GM12875 (cell line): ENCODE measurements at regions not wholly inside any gene's neighbourhood (a gene's known extent, or its start where the extent isn't known, plus 50 kb on each side); places are given as distances from the start of the nearest gene placed in this dataset.

Source experiments
- H3K4me3 ChIP-seq: one replicate; pipeline ENCODE4 v1.5.1; 2011; ENCODE audit warnings: low read depth, low read length, control low read depth
- TF ChIP-seq, protein P1 (sequence below): IDR thresholded peaks from 2 replicates; pipeline ENCODE4 v1.5.1; 2011; ENCODE audit warnings: low read depth, mild to moderate bottlenecking, control low read depth, inconsistent platforms, low read length, moderate library complexity, borderline replicate concordance; ENCODE audit not compliant: insufficient read depth

DNA sequence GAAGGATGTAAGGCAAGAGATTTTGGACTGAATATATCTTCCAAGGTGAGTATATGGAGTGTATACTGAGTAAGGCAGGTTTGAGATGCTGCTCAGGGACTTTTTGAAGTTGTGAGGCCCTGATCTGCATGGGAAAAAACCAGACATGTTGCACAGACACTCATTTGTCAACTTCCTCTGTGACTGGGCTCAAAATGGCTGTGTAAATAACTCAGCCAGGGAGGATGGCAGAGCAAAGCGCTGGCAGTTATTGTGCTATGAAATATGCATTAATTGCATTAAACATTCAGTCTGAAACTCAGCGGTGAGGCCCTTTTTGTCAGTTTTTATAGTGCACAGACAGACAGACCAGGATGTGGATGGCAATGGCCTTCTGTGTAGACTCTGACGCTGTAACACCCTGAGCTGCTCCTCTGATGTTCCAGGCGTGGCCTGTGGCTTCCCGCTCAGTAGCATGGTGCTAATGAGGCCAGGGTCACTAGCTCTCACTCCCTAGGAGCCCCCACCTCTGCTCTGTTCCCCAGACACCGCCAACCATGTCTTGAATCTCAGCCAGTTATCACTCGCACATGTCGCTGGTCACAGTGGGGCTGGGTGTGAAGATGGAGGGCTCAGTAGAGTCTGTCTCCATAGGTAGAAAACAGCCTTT lies 307.0 kb upstream of the PROX1 start:
- TF ChIP-seq, protein P1, sequence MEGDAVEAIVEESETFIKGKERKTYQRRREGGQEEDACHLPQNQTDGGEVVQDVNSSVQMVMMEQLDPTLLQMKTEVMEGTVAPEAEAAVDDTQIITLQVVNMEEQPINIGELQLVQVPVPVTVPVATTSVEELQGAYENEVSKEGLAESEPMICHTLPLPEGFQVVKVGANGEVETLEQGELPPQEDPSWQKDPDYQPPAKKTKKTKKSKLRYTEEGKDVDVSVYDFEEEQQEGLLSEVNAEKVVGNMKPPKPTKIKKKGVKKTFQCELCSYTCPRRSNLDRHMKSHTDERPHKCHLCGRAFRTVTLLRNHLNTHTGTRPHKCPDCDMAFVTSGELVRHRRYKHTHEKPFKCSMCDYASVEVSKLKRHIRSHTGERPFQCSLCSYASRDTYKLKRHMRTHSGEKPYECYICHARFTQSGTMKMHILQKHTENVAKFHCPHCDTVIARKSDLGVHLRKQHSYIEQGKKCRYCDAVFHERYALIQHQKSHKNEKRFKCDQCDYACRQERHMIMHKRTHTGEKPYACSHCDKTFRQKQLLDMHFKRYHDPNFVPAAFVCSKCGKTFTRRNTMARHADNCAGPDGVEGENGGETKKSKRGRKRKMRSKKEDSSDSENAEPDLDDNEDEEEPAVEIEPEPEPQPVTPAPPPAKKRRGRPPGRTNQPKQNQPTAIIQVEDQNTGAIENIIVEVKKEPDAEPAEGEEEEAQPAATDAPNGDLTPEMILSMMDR, result no peak
- no peak overlapping the region for H3K4me3 ChIP-seq

DNA sequence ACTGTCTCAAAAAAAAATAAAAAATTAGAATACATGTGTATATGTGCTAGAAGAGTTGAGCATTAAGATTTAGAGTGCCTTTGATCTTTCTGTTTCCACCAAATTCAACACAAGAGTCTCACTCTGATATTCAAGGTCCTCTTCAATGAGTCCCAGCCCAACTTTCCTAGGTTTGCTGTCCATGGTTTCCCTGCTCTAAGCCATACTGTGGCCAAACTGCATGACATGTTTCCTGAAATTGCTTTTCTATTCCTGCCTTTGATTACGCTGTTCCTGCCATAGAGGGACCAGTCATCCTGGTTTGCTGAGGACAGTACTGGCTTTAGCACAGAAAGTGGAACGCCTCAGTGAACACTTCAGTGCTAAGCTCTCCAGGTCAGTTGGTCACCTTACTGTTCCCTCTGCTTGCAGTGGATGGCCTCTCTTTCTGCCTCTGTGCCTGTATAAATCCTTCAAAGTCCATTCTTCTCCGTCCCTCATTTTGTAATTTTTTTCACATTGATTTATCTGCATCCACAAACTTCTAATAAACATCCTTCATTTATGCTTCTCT lies 305.9 kb upstream of the PROX1 start:
- TF ChIP-seq, protein P1, result no peak
- no peak overlapping the region for H3K4me3 ChIP-seq

DNA sequence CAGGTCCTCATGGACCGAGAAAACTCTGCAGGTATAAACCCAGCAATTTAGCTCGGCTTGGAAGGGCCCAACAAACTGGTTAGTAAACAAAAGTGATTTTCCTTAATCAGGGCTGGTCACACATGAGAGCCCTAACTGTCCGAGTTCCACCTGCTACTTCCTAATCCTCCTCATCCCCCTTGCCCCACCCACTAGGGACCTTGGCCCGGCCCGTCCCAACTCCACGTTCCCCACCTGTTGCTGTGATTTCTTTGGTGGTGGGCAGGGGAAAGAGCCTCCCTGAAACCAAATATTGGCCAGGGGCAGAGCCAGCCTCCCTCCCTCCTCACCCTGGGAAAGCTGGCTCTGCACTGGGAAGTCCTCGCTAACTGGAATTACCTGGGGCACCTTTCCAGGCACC lies 304.2 kb upstream of the PROX1 start:
- TF ChIP-seq, protein P1, result no peak
- no peak overlapping the region for H3K4me3 ChIP-seq

DNA sequence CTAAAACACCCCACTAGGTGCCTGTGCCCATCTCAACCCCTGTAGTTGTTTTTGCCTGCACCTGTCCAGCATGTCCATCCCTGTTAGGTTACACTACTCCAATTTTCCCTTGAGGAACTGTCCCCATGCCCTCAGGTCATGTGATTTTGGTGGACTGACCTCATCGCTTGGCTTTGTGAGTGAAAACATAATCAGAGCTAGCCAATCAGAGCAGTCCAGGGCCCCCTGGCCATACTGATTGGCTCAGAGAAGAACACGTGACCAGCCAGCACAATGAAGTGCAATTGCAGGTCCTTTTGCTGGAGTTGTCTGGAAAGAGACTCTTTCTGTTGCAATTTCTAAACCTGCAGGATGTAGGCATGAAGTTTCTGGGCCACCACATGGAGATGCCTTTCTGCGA lies 303.3 kb upstream of the PROX1 start:
- TF ChIP-seq, protein P1, result no peak
- H3K4me3 ChIP-seq, result no peak overlapping the region

DNA sequence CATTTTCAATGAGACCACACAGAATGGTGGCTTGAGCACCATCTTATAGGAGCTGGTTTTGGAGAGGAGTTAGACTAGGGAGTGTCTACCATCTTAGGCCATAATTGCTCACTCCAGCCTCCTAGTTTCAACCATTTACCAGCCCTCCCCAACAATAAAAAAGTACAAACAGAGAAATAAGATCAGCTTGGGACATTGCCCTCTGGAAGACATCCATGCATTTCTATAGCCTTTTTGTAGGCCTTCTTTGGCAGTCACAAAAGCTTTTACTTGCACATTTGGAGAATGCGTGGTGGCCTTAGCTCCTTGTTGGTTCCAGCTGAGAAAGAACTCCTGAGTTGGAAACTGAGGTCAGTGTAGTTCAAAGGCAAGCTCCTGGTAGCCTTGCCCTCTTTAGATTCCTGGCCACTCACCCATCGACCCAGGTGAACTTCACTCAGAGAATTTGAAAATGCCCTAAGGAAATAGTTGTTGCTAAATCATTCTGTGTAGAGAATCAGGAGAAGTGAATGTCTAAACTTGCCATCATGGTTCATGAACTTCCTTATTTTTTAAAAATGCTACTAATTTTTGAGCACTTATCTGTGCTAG lies 301.7 kb upstream of the PROX1 start:
- H3K4me3 ChIP-seq, result no peak overlapping the region
- TF ChIP-seq, protein P1, result no peak

DNA sequence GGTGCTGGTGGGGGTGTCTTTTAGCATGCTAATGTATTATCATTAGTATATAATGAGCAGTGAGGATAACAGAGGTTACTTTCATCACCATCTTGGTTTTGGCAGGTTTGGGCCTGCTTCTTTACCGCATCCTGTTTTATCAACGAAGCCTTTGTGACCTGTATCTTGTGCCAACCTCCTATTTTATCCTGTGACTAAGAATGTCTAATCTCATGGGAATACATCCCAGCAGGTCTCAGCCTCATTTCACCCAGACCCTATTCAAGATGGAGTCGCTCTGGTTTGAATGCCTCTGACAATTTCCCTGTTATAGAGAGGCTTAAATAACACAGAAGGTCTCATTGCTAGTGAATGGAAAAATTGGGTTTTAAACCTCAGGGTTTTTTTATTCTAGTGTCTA lies 300.8 kb upstream of the PROX1 start:
- TF ChIP-seq, protein P1, result no peak
- H3K4me3 ChIP-seq, result no peak overlapping the region

DNA sequence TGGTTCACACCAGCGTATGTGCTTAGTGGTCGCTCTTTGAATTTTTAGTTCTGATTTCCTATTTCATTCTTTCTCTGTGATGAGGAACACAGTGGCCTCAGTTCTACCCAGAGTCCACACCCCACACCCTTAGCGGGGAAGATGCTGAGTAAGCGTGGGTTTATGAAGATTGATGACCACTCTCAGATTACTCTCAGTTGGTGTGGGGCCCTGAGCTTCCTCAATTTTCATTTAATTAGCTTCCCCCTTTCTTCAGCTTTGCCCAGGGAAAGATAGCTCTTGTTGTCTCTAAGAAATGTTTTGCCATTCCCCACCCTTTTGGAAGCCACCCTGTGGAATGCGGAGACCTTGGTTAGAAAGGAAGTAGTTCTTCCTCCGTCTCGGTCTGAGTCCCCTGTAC lies 299.9 kb upstream of the PROX1 start:
- TF ChIP-seq, protein P1, result no peak
- no peak overlapping the region for H3K4me3 ChIP-seq
